HCT116 (cell line): ENCODE measurements at regions not wholly inside any gene's neighbourhood (a gene's known extent, or its start where the extent isn't known, plus 50 kb on each side); places are given as distances from the start of the nearest gene placed in this dataset.

Experiments used
- ATAC-seq: fragments of 200-7000 bp; cut with Tn5 transposase; 2 replicates; pipeline ENCODE4 v1.9.1; 2020; ENCODE audit warnings: mild to moderate bottlenecking, moderate library complexity
- BruUV-seq: library from RNA; stranded (reverse); fragments of 400-500 nt; replicated peaks from 2 replicates; lab custom pipeline; 2021; lab: Mats Ljungman, UMichigan
- CTCF ChIA-PET: fragments of 300-600 bp; sonication (Branson Sonifier 250); formaldehyde crosslinking; loops from one replicate; lab custom pipeline; 2021; ENCODE audit warnings: antibody characterized with exemption; lab: Charles Lee
- POLR2A ChIA-PET: fragments of 300-600, 350-600 bp; sonication (Branson Sonifier 250); formaldehyde crosslinking; loops from one replicate; lab custom pipeline; 2021; ENCODE audit warnings: antibody characterized with exemption; lab: Charles Lee
- RAD21 ChIA-PET, 2 experiments: fragments of 300-600 bp; sonication (Branson Sonifier 250); formaldehyde crosslinking; loops; one replicate each; lab custom pipeline; 2023; ENCODE audit warnings: low total read pairs in 2 of 2; ENCODE audit not compliant: uncharacterized antibody in 2 of 2, unreplicated experiment in 2 of 2, low non-redundant PET in 1 of 2; lab: Charles Lee
- DNase-seq: peaks from one replicate; pipeline ENCODE4 v3.0.0-alpha.2; 2010; ENCODE audit warnings: low read depth, low spot score
- H2AFZ ChIP-seq: fragments of 200-600 bp; shearing (Covaris generic), sonication (generic); 2 replicates; pipeline ENCODE4 v1.6.1; 2017; ENCODE audit warnings: low read depth, mixed run types, mixed read lengths, antibody characterized with exemption, low read length; ENCODE audit not compliant: poor library complexity, severe bottlenecking
- H3K27ac ChIP-seq: 2 replicates; pipeline ENCODE4 v1.5.1; 2012; ENCODE audit warnings: low read depth, low read length
- H3K27me3 ChIP-seq: fragments of 200-600 bp; sonication (generic); 2 replicates; pipeline ENCODE4 v1.6.1; 2016; ENCODE audit warnings: mixed run types, low read length, mixed read lengths; ENCODE audit not compliant: insufficient read depth
- H3K36me3 ChIP-seq, 2 experiments: fragments of 200-500 bp in 1 of 2; fragments of 200-600 bp in 1 of 2; sonication (Bioruptor generic) in 1 of 2; sonication (generic) in 1 of 2; 2 replicates each; pipeline versions ENCODE4 v1.5.1 to v1.6.1; 2014 to 2016; ENCODE audit warnings: low read length in 2 of 2, inconsistent platforms in 1 of 2, mixed read lengths in 1 of 2, mixed run types in 1 of 2; ENCODE audit not compliant: insufficient read depth in 2 of 2, control insufficient read depth in 1 of 2
- H3K4me1 ChIP-seq, 2 experiments: fragments of 200-600 bp in 1 of 2; sonication (generic) in 1 of 2; 2 replicates each; pipeline versions ENCODE4 v1.5.1 to v1.6.1; 2012 to 2017; ENCODE audit warnings: low read length in 2 of 2, inconsistent platforms in 1 of 2, mild to moderate bottlenecking in 1 of 2, mixed read lengths in 1 of 2, mixed run types in 1 of 2, moderate library complexity in 1 of 2; ENCODE audit not compliant: insufficient read depth in 2 of 2, control insufficient read depth in 1 of 2
- H3K4me2 ChIP-seq: fragments of 200-600 bp; sonication (generic); 2 replicates; pipeline ENCODE4 v1.6.1; 2017; ENCODE audit warnings: mixed run types, low read length, mixed read lengths
- H3K4me3 ChIP-seq, 2 experiments: fragments of 200-600 bp in 1 of 2; sonication (generic) in 1 of 2; replicated peaks in 1 of 2; 2 replicates each; pipeline ENCODE4 v1.5.1; 2011 to 2016; ENCODE audit warnings: low read length in 2 of 2, control low read depth in 1 of 2, low read depth in 1 of 2, mild to moderate bottlenecking in 1 of 2, mixed read lengths in 1 of 2, mixed run types in 1 of 2
- H3K79me2 ChIP-seq: fragments of 200-600 bp; sonication (generic); 2 replicates; pipeline ENCODE4 v1.6.1; 2017; ENCODE audit warnings: mild to moderate bottlenecking, mixed run types, low read length, moderate library complexity, mixed read lengths; ENCODE audit not compliant: insufficient read depth
- H3K9ac ChIP-seq: fragments of 200-600 bp; sonication (generic); 2 replicates; pipeline ENCODE4 v1.6.1; 2016; ENCODE audit warnings: low read length, mixed read lengths
- H3K9me2 ChIP-seq: fragments of 200-600 bp; sonication (generic), shearing (Covaris generic); 2 replicates; pipeline ENCODE4 v1.6.1; 2017; ENCODE audit warnings: mixed run types, mild to moderate bottlenecking, moderate library complexity; ENCODE audit not compliant: insufficient read depth
- H3K9me3 ChIP-seq, 2 experiments: fragments of 200-500 bp in 1 of 2; fragments of 200-600 bp in 1 of 2; sonication (Bioruptor generic) in 1 of 2; sonication (generic) in 1 of 2; 2 replicates each; pipeline ENCODE4 v1.6.1; 2014 to 2017; ENCODE audit warnings: low read length in 2 of 2, mixed read lengths in 2 of 2, inconsistent platforms in 1 of 2, low read depth in 1 of 2, mild to moderate bottlenecking in 1 of 2, mixed run types in 1 of 2, moderate library complexity in 1 of 2; ENCODE audit not compliant: control insufficient read depth in 1 of 2, insufficient read depth in 1 of 2
- H4K20me1 ChIP-seq: fragments of 200-600 bp; sonication (generic), shearing (Covaris generic); 2 replicates; pipeline ENCODE4 v1.6.1; 2017; ENCODE audit warnings: mixed run types, mild to moderate bottlenecking, moderate library complexity; ENCODE audit not compliant: insufficient read depth
- CBX3 ChIP-seq: IDR thresholded peaks from 2 replicates; pipeline ENCODE4 v1.6.1; 2012; ENCODE audit warnings: low read depth
- CEBPB ChIP-seq: IDR thresholded peaks from 2 replicates; pipeline ENCODE4 v1.6.1; 2012; ENCODE audit warnings: low read depth
- CTCF ChIP-seq, 3 experiments: fragments of 200-600 bp in 1 of 3; sonication (generic) in 1 of 3; IDR thresholded peaks in 2 of 3; conservative IDR thresholded peaks in 1 of 3; 2 replicates each; pipeline ENCODE4 v1.5.1; 2012 to 2017; ENCODE audit warnings: low read depth in 2 of 3, low read length in 2 of 3, antibody characterized with exemption in 1 of 3, borderline replicate concordance in 1 of 3, control low read depth in 1 of 3, mild to moderate bottlenecking in 1 of 3, mixed read lengths in 1 of 3, mixed run types in 1 of 3, moderate library complexity in 1 of 3; ENCODE audit not compliant: insufficient read depth in 1 of 3
- EGR1 ChIP-seq: IDR thresholded peaks from 2 replicates; pipeline ENCODE4 v1.6.1; 2012; ENCODE audit warnings: low read depth
- EZH2 ChIP-seq: fragments of 200-600 bp; sonication (generic); IDR thresholded peaks from 2 replicates; pipeline ENCODE4 v1.6.1; 2017; ENCODE audit warnings: antibody characterized with exemption, mixed run types
- JUND ChIP-seq: IDR thresholded peaks from 2 replicates; pipeline ENCODE4 v1.6.1; 2012
- MAX ChIP-seq: IDR thresholded peaks from 2 replicates; pipeline ENCODE4 v1.6.1; 2012
- POLR2A ChIP-seq: IDR thresholded peaks from 2 replicates; pipeline ENCODE4 v1.7.0; 2011; ENCODE audit warnings: borderline replicate concordance; ENCODE audit not compliant: insufficient read depth, insufficient read length; ENCODE audit errors: extremely low read depth
- RAD21 ChIP-seq: IDR thresholded peaks from 2 replicates; pipeline ENCODE4 v1.6.1; 2012; ENCODE audit warnings: low read depth, mild to moderate bottlenecking
- REST ChIP-seq: IDR thresholded peaks from 2 replicates; pipeline ENCODE4 v1.6.1; 2012; ENCODE audit warnings: low read depth
- SP1 ChIP-seq: IDR thresholded peaks from 2 replicates; pipeline ENCODE4 v1.6.1; 2012; ENCODE audit warnings: low read depth
- SRF ChIP-seq: IDR thresholded peaks from 2 replicates; pipeline ENCODE4 v1.6.1; 2012; ENCODE audit warnings: low read depth
- ZFX ChIP-seq: fragments of 450-650 bp; IDR thresholded peaks from 2 replicates; pipeline ENCODE4 v1.6.1; 2017
- ZNF274 ChIP-seq: fragments of 200-500 bp; sonication (Bioruptor generic); IDR thresholded peaks from 2 replicates; pipeline ENCODE4 v1.6.1; 2014; ENCODE audit warnings: mild to moderate bottlenecking, low read depth, low read length, inconsistent platforms
- intact Hi-C: fragments of 100-400 bp; cut with micrococcal nuclease; formaldehyde crosslinking; loops from 2 replicates; pipeline ENCODE4 v1.10.0; 2022

- DNase-seq (no peak), ATAC-seq (no peak)
- H4K20me1 ChIP-seq, result no peaks in the 10 kb centered on the region
- peaks cover 0 to 4% of the 10 kb centered on the region in 2 experiments; a peak in 2 of 4 replicates for H3K9me3 ChIP-seq
- RAD21 ChIA-PET, result no interaction called here
- intact Hi-C loops, result no loop called here
- no peak overlapping the region for H3K27ac ChIP-seq
- H3K9ac ChIP-seq, result no peak overlapping the region
- no TSS peak for BruUV-seq
- H3K9me2 ChIP-seq, result no peaks in the 10 kb centered on the region
- H3K4me3 ChIP-seq, result no peak overlapping the region
- H3K4me1 ChIP-seq, result no peaks in the 10 kb centered on the region
- TF ChIP-seq REST (no peak), RAD21 (no peak), MAX (no peak), EZH2 (no peak), POLR2A (no peak), ZNF274 (no peak)
- no peak overlapping the region for H3K4me2 ChIP-seq
- CTCF ChIA-PET, result no interaction called here
- no peaks in the 10 kb centered on the region for H3K36me3 ChIP-seq
- H2AFZ ChIP-seq, result no peak overlapping the region
- POLR2A ChIA-PET, result no interaction called here
- H3K27me3 ChIP-seq, result no peaks in the 10 kb centered on the region
- H3K79me2 ChIP-seq, result no peaks in the 10 kb centered on the region
Observed at GRCh38 chr2:77721593-77721992, 199.4 kb upstream of the LRRTM4 start.

GRCh38 chr2:77725045-77725444 is 202.9 kb upstream of the LRRTM4 start:
- intact Hi-C loops, result no loop called here
- DNase-seq (no peak), ATAC-seq (no peak)
- Histone ChIP-seq H3K4me2 (no peak overlapping the region), H3K79me2 (no peaks in the 10 kb centered on the region), H3K36me3 (no peaks in the 10 kb centered on the region), H3K4me3 (no peak overlapping the region), H3K27me3 (no peaks in the 10 kb centered on the region), H2AFZ (no peak overlapping the region), H3K9ac (no peak overlapping the region), H4K20me1 (no peaks in the 10 kb centered on the region), H3K9me3 (peaks cover 0 to 5% of the 10 kb centered on the region in 2 experiments; a peak in 2 of 4 replicates), H3K4me1 (no peaks in the 10 kb centered on the region), H3K27ac (no peak overlapping the region), H3K9me2 (no peaks in the 10 kb centered on the region)
- POLR2A ChIA-PET, result no interaction called here
- BruUV-seq, result no TSS peak
- CTCF ChIA-PET, result no interaction called here
- no peak for TF ChIP-seq CBX3
- TF ChIP-seq EGR1, result no peak
- no peak for TF ChIP-seq CTCF (IDR thresholded peaks at IDR 0.05 in 2 of 3, conservative IDR thresholded peaks at IDR 0.05 in 1 of 3; ENCODE audit: borderline replicate concordance in 1 of 3, insufficient read depth in 1 of 3, low read depth in 2 of 3, low read length in 2 of 3)
- no peak for TF ChIP-seq MAX
- no peak for TF ChIP-seq SRF
- TF ChIP-seq CEBPB, result no peak
- no peak for TF ChIP-seq SP1
- TF ChIP-seq ZFX, result no peak
- TF ChIP-seq POLR2A, result no peak
- TF ChIP-seq JUND, result no peak
- RAD21 ChIA-PET, result no interaction called here
